ENCODE measurements at regions not wholly inside any gene's neighbourhood (a gene's known extent, or its start where the extent isn't known, plus 50 kb on each side); places are given as distances from the start of the nearest gene placed in this dataset.

GRCh38 chr9:79129865-79130480, 441.8 kb upstream of the TLE4 start:
- TF ChIP-seq ZNF384 (IDR thresholded peaks at IDR 0.05) (no peak), FOXK2 (IDR thresholded peaks at IDR 0.05) (no peak), SP1 (IDR thresholded peaks at IDR 0.05) (no peak)
